ENCODE measurements at regions not wholly inside any gene's neighbourhood (a gene's known extent, or its start where the extent isn't known, plus 50 kb on each side); places are given as distances from the start of the nearest gene placed in this dataset.

DNA sequence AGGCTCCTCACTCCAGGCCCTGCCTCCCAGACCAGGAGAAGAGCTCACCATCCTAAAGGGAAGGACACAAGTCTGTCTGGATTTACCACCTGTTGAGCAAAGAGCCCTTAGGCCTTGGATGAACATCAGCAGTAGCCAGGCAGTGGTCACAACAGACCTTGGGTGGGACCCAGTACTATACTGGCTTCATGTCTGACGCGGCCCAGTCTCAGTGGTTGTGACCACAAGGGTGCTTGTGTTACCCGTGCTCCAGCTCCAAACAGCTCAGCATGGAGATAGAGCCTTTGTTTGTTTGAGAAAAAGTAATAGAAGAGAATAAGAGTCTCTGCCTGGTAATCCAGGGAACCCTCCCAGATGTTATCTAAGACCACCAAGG lies 617.4 kb downstream of the BRINP1 start:
- DNase-seq (ENCODE audit: low spot score), result no peak

GRCh38 chr9:118761016-118761790 lies 608.0 kb downstream of the BRINP1 start:
- DNase-seq (ENCODE audit: low spot score), result no peak

GRCh38 chr9:118767571-118767970 lies 601.7 kb downstream of the BRINP1 start:
- no peak for DNase-seq (ENCODE audit: low spot score)

GRCh38 chr9:118782790-118783463 lies 586.3 kb downstream of the BRINP1 start:
- no peak for DNase-seq (ENCODE audit: low spot score)

GRCh38 chr9:118784033-118784432 lies 585.2 kb downstream of the BRINP1 start:
- no peak for DNase-seq (ENCODE audit: low spot score)

- no peak for DNase-seq (ENCODE audit: low spot score)
Observed at GRCh38 chr9:118785456-118785855, 583.8 kb downstream of the BRINP1 start.

DNA sequence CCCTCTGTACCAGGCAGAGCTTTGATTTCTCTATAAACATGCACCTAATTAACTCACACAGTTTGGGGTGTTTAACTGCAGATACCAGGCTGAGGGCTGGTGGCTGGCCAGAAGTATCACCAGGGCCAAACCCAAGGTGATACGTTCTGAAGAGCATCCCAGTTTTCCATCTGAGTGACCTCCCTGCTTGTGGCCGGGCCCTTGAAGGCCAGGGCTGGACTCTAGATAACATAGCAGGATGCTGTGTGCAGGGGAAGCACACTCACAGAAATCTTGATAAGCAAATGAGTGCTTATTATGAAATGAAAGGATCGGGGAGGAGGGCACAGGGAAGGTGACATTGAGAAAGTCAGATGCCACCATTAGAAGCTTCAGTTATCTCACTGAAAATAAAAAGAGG lies 582.4 kb downstream of the BRINP1 start:
- no peak for DNase-seq (ENCODE audit: low spot score)

- DNase-seq (ENCODE audit: low spot score), result no peak
Observed at GRCh38 chr9:118809160-118809625, 560.0 kb downstream of the BRINP1 start.

- DNase-seq (ENCODE audit: low spot score), result no peak
Observed at GRCh38 chr9:118829334-118829733, 539.9 kb downstream of the BRINP1 start.

- no peak for DNase-seq (ENCODE audit: low spot score)
Observed at GRCh38 chr9:118832371-118832770, 536.9 kb downstream of the BRINP1 start.

DNA sequence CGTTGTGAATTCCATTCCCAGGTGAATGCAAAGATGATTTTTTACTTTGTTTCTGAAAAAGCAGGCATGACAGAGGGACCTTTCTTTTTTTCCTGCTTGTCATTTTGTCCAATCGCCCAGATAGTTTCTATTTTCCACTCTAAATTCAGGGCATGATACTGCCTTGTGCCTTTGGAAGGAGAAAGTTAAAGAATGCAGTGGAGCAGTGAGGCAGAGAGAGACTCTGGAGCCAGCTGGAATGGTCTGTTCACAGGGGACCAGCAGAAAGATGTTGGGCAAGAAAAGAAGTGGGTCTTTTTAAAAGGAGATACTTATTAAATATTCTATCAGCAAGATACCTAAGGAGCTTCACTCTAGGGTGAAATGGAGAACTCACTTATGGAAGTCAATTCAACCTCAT lies 532.3 kb downstream of the BRINP1 start:
- no peak for DNase-seq (ENCODE audit: low spot score)

- DNase-seq (ENCODE audit: low spot score), result no peak
Observed at GRCh38 chr9:118871531-118871930, 497.7 kb downstream of the BRINP1 start.

- peak; percentile 62 for DNase-seq (ENCODE audit: low spot score)
Observed at GRCh38 chr9:118882684-118883083, 486.6 kb downstream of the BRINP1 start.

GRCh38 chr9:118883411-118883810 lies 485.8 kb downstream of the BRINP1 start:
- DNase-seq (ENCODE audit: low spot score), result no peak

DNA sequence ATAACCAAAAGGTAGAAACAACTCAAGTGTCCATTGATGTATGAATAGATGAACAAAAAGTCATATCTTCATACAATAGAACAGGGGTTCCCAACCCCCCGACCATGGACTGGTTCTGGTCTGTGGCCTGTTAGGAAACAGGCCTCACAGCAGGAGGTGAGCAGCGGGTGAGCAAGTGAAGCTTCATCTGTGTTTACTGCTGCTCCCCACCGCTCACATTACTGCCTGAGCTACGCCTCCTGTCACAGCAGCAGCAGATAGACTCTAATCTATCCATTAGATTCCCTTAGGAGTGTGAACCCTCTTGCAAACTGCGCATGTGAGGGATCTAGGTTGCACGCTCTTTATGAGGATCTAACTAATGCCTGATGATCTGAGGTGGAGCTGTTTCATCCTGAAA lies 478.0 kb downstream of the BRINP1 start:
- no peak for DNase-seq (ENCODE audit: low spot score)

- DNase-seq (ENCODE audit: low spot score), result no peak
Observed at GRCh38 chr9:118896324-118897000, 472.8 kb downstream of the BRINP1 start.

GRCh38 chr9:118918180-118918579 lies 451.1 kb downstream of the BRINP1 start:
- DNase-seq (ENCODE audit: low spot score), result no peak

- DNase-seq (ENCODE audit: low spot score), result no peak
Observed at GRCh38 chr9:118928722-118929121, 440.5 kb downstream of the BRINP1 start.

DNA sequence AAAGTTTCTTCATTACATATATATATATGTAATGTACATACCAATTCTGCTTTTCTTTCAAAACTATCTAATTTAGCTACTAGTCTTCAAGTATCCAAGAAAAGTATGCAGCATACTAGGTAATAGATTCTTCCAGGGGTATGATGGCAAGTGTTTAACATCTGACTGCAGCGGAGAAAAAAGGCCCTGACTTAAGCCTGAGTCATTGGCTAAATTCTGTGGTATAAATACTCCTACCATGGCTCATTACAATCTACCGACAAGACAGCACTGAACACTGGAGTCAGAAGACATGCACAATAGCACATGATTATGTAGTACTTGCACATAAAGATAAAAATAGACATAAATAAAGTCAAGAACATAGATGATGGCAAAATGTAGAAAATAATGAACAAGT lies 439.9 kb downstream of the BRINP1 start:
- no peak for DNase-seq (ENCODE audit: low spot score)

GRCh38 chr9:118931941-118932340 lies 437.3 kb downstream of the BRINP1 start:
- DNase-seq (ENCODE audit: low spot score), result no peak

- DNase-seq (ENCODE audit: low spot score), result no peak
Observed at GRCh38 chr9:118938581-118938980, 430.7 kb downstream of the BRINP1 start.

DNA sequence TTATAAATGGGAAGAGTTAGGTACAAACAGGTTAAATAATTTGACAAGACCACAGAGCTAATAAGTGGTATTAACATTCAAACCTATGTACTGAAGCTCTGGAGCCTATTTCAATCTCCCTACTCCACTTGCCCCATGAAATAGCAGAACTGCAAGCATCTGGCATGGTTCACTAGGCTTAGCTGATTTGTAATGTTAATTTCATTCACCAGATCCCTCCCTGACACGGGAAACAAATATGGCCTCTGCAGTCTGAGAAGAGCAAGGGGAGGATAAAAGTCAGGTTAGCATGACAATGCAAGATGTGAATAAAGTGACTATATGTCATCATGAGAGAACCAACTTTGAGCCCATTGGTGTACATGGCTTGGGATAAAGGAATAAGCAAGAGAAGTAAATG lies 428.8 kb downstream of the BRINP1 start:
- DNase-seq (ENCODE audit: low spot score), result no peak

- DNase-seq (ENCODE audit: low spot score), result no peak
Observed at GRCh38 chr9:118946669-118947068, 422.6 kb downstream of the BRINP1 start.

All from SW480 (cell line).